HG02970 (cell line): ENCODE measurements at regions not wholly inside any gene's neighbourhood (a gene's known extent, or its start where the extent isn't known, plus 50 kb on each side); places are given as distances from the start of the nearest gene placed in this dataset.

Experiments
- ATAC-seq: cut with Tn5 transposase; IDR thresholded peaks from one replicate; pipeline ENCODE4 v1.9.1; 2021; ENCODE audit warnings: mild to moderate bottlenecking, moderate library complexity, moderate number of reproducible peaks; ENCODE audit not compliant: unreplicated experiment, low FRiP score

GRCh38 chrX:7789200-7789599 lies 53.8 kb upstream of the VCX start:
- ATAC-seq = no peak

DNA sequence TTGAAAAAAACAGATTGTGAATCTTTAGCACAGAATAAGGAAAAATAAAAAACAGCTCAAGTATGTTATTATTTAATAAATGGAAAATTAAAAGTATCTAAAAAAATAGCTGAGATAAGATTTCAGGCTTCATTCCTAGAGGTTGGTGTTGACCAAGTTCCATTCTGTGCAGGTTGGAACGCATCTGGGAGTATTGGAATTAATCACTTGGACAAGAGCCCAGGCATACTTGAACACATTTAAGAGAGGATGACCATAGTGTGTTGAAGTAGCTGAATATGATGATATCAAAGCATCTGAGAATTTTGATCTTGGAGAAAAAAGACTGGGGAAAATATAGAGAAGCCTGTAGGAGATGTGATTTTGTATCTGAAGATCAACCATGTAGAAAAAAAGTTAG lies 54.6 kb upstream of the VCX start:
- no peak for ATAC-seq

GRCh38 chrX:7787714-7788113 lies 55.3 kb upstream of the VCX start:
- ATAC-seq = no peak

DNA sequence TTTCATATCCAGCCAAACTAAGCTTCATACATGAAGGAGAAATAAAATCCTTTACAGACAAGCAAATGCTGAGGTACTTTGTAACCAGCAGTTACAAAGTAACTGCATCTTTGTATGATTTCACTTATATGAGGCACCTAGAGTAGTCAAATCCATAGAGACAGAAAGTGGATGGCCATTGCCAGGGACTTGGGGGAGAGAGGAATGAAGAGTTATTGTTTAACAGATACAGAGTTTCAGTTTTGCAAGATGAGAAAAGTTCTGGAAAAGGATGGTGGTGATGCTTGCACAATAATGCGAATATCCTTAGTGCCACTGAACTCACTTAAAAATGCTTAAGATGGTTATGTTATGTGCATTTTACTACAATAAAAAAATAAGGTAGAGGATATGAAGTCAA lies 58.4 kb upstream of the VCX start:
- ATAC-seq = no peak

- no peak for ATAC-seq
Observed at GRCh38 chrX:7779644-7780043, 63.3 kb upstream of the VCX start.

DNA sequence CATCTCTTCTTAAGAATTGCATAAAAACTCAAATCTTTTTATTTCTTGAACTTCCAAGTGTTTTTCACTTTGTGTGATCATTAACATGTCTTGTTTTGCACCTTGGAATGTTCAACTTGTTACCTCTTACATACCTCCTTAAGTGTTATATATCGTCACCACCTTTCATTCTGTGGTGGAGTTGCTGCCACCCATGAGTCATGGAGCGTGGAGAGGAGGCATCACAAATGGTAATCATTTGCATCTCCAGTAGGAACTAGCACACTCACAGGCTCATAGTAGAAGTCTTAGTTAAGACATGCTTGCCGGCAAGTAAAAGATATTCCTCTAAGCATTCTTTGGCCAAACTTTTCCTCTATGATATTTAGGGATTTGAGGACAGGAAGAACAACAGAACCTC lies 67.0 kb upstream of the VCX start:
- ATAC-seq = no peak

- ATAC-seq = no peak
Observed at GRCh38 chrX:7771788-7772438, 71.1 kb upstream of the VCX start.

GRCh38 chrX:7759830-7760229 lies 83.1 kb upstream of the VCX start:
- no peak for ATAC-seq

GRCh38 chrX:7746856-7747255 lies 96.1 kb upstream of the VCX start:
- ATAC-seq = no peak

GRCh38 chrX:7730071-7730470 lies 112.9 kb upstream of the VCX start:
- no peak for ATAC-seq

- no peak for ATAC-seq
Observed at GRCh38 chrX:7720519-7720918, 122.5 kb upstream of the VCX start.

GRCh38 chrX:7714351-7714750 lies 128.6 kb upstream of the VCX start:
- ATAC-seq = no peak

DNA sequence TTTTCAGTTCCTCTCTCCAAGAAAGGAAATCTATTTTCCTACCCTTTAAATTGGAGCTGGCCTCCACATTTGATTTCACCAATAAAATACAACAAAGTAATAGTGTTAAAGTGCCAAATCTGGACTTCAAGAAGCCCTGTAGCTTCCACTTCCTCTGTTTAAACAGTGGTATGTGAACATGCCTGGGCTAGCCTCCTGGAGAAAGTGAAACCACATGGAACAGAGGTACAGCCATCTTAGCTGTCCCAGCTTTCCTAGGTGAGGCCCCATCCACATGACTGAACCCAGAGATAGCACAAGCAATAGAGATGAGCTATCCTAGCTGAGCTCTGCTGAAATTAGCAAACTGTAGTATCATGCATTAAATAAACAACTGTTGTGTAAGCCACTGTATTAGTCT lies 131.8 kb upstream of the VCX start:
- ATAC-seq = no peak

DNA sequence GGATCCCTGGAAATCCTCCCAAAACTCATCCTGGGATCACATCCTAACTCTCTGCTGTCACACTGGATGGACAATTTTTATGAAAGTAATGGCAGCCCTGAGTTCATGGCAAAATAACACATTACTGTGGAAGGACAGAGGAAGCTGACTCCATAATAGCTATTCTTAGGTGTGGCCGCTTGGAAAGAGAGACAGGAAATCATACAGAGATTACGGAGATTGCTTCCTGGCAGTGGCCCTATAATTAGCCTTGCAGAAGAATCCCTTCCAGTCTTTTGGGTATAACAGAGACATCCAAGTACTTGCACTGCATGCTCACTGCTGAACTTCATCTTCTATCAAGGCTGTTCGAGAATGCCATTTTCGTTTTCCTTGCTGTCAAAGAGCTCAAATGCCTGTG lies 133.1 kb upstream of the VCX start:
- no peak for ATAC-seq

GRCh38 chrX:7706032-7706431 lies 136.9 kb upstream of the VCX start:
- ATAC-seq = no peak

DNA sequence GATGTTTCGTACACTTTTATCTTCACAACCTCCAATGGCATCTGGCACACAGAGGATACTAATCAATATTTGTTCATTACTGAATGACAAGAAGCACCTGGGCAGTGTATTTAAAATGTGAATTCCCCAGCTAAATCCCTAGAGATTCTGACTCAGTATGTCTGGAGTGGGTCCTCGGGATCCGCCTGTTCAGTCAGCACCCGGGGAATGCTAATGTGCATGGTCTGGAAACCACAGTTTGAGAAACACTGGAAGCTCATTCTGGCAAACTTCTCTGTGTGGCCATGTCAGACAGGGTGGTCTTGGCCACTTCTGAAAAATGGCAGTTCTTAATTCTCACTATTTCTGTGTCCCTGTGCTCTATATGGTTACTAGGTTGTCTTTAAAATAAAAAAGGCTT lies 138.8 kb upstream of the VCX start:
- ATAC-seq = no peak

GRCh38 chrX:7698248-7698647 lies 144.7 kb upstream of the VCX start:
- ATAC-seq = no peak

GRCh38 chrX:7690842-7691241 lies 152.1 kb upstream of the VCX start:
- ATAC-seq = no peak

- ATAC-seq = no peak
Observed at GRCh38 chrX:7689791-7690412, 153.1 kb upstream of the VCX start.

DNA sequence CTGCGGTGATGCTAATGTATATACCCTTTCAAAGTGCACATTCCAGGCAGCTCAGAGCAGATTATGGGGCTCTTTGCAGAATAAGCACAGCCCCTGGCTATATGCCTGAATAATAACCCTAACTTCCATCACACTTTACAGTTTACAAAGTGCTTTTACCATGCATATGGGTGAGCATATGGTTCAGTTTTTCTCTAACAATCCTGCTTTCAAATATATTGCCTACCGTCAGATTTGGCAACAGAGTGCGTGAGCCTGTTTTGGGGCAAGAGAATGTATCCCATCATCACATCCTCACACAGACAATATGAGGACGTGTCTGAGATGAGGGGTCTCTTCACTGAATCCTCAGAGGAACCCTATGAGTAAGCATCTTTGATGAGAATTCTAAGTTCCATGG lies 162.8 kb upstream of the VCX start:
- no peak for ATAC-seq

DNA sequence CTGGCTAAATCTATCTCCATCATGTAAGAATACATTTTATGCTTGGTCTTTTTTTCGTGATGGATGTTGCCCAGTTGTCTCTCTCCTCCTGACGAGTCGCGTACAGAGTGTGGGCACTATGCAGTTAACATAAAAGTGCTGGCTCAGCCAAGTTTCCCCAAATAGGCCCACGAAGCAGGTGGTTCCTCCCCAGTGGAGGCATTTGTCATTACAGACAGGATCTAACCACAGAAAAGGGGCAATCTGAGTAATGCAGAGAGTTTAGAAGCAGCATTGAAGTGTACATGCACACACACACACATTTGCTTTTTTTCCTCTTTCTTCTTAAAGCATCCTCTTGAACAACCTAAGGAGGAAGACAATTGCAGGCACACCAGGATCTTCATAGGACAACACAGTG lies 188.7 kb upstream of the VCX start:
- no peak for ATAC-seq

DNA sequence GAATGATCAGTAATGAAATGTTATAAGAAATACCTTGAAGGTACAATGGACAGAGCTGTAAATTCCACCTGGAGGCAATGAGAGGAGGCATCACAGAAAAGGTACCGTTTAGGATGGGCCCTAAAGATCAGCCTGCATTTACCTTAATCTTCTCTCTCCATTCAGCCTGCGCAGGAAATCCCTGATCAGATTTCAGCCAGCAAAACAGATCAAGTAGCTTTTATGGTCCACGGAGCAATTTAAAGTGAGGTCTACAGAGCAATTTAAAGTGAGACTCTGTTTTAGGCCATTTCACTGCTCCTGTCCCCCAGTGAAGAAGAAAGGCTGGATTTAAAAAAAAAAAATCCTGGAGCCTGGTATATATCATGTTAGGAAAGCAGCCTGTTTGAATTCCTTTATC lies 195.1 kb upstream of the VCX start:
- ATAC-seq = no peak

DNA sequence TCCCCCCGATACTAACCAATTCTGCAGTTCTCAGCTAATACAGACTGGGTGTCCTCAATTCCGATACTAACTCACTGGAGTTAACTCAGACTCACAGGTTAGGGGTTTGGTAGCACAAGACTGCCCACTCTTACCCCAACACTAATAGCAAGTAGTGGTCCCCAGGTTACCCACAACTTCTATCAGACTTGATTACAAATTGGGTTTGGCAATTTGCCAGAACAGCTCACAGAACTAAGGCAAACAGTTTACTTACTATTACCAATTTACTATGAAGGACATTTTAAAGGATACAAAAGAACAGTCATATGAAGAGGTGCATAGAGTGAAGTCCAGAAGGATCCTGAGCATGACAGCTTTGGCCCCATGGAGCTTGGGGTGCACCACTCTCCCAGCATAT lies 201.8 kb upstream of the VCX start:
- no peak for ATAC-seq
